Keratinocyte (primary cell): ENCODE measurements at regions not wholly inside any gene's neighbourhood (a gene's known extent, or its start where the extent isn't known, plus 50 kb on each side); places are given as distances from the start of the nearest gene placed in this dataset.

ENCODE experiments used
- CTCF ChIP-seq, 3 experiments: IDR thresholded peaks in 1 of 3; conservative IDR thresholded peaks in 1 of 3; optimal IDR thresholded peaks in 1 of 3; 2 replicates in 2 of 3; 3 replicates in 1 of 3; pipeline versions ENCODE3 to v1.5.1; 2011; ENCODE audit warnings: low read length in 3 of 3, mild to moderate bottlenecking in 3 of 3, moderate library complexity in 2 of 3, control low read depth in 1 of 3, inconsistent platforms in 1 of 3; ENCODE audit not compliant: insufficient read depth in 2 of 3; ENCODE audit errors: extremely low read depth in 1 of 3
- EZH2 ChIP-seq: IDR thresholded peaks from one replicate; pipeline ENCODE4 v1.6.1; 2012; ENCODE audit warnings: inconsistent platforms, mild to moderate bottlenecking, low read length, moderate library complexity

- no peak for TF ChIP-seq CTCF (optimal IDR thresholded peaks at IDR 0.05 in 1 of 3, IDR thresholded peaks at IDR 0.05 in 1 of 3, conservative IDR thresholded peaks at IDR 0.05 in 1 of 3; ENCODE audit: extremely low read depth in 1 of 3, insufficient read depth in 2 of 3, low read length in 3 of 3)
- no peak for TF ChIP-seq EZH2
Observed at GRCh38 chr5:89338935-89339334, 456.0 kb upstream of the MEF2C start.
